ENCODE measurements at regions not wholly inside any gene's neighbourhood (a gene's known extent, or its start where the extent isn't known, plus 50 kb on each side); places are given as distances from the start of the nearest gene placed in this dataset.

DNA sequence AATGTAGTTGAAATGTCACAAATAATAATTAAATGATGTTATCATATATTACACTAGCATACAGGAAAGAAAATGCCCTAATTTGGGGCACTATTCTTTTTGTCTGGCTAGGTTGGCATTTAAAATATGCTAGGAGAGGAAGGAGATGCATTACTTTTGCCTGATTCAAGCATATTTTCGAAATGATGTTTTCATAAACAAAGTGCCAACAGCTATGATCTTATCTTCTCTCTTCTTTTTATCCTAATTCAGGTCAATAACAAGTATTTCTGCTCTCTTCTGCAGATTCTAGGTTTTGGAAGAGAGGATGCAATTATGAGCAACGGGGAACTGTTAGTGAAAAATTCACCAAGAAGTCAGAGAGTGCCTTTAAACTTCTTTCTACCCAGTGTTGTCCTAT is 55.8 kb upstream of the NR2F2 start:
- Mint-ChIP-seq H3K4me1 (ENCODE audit: insufficient read depth, unreplicated experiment) (peaks cover 36% of the 10 kb centered on the region), H3K27ac (ENCODE audit: low read depth, unreplicated experiment) (no peak overlapping the region), H3K27me3 (ENCODE audit: insufficient read depth, unreplicated experiment) (no peaks in the 10 kb centered on the region), H3K4me3 (ENCODE audit: unreplicated experiment) (no peak overlapping the region), H3K9me3 (ENCODE audit: unreplicated experiment) (no peaks in the 10 kb centered on the region), H3K36me3 (ENCODE audit: insufficient read depth, unreplicated experiment) (no peaks in the 10 kb centered on the region)
- no TSS peak for BruUV-seq (replicated peaks)
- intact Hi-C loops (cut with micrococcal nuclease): loop anchor here (5.0 to 10.0 kb wide), 2 partner anchors 53 to 160 kb away; no protein-coding TSS in a partner anchor
- POLR2A ChIA-PET: no interaction called here
- TF ChIP-seq, protein P1, sequence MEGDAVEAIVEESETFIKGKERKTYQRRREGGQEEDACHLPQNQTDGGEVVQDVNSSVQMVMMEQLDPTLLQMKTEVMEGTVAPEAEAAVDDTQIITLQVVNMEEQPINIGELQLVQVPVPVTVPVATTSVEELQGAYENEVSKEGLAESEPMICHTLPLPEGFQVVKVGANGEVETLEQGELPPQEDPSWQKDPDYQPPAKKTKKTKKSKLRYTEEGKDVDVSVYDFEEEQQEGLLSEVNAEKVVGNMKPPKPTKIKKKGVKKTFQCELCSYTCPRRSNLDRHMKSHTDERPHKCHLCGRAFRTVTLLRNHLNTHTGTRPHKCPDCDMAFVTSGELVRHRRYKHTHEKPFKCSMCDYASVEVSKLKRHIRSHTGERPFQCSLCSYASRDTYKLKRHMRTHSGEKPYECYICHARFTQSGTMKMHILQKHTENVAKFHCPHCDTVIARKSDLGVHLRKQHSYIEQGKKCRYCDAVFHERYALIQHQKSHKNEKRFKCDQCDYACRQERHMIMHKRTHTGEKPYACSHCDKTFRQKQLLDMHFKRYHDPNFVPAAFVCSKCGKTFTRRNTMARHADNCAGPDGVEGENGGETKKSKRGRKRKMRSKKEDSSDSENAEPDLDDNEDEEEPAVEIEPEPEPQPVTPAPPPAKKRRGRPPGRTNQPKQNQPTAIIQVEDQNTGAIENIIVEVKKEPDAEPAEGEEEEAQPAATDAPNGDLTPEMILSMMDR (IDR thresholded peaks at IDR 0.05; ENCODE audit: unreplicated experiment): no peak
- DNase-seq (ENCODE audit: unreplicated experiment): no peak
- CTCF ChIA-PET: no interaction called here

DNA sequence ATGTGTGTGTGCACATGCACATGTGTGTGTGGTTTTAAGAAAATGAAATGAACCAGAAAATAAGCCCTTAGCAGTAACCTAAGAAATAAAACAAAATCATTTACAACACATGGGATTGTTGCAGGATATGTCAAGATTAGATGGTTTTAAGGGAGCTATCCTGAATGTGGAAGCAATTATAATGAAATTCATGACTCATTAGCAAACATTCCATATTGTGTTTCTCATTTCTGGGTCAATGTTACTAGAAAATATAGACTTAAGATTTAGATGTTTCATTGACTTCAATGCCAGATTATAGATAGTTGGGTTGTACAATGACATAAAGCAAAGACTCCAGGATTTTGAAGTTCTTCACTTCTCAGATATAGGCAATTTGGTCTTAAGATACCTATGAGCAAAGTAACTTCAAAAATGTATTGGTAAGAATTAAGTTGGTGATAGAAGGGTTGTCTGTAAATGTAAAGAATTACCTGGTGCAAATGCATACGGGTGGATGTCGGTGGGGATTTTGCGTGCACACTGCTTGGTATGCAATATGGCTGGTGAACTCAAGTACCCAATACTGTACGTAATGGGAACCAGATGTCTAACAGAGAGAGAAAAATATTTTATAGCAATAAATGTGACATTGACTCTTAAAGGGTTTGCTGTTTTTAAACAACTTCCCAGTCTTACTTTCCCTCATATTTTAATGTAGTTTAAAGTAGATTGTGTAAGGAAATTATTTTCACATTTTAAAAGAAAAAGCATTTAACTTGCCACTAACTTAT is 53.9 kb upstream of the NR2F2 start:
- DNase-seq (ENCODE audit: unreplicated experiment): peak; percentile 9
- no peaks in the 10 kb centered on the region for H3K27me3 Mint-ChIP-seq (ENCODE audit: insufficient read depth, unreplicated experiment)
- no peak overlapping the region for H3K27ac Mint-ChIP-seq (ENCODE audit: low read depth, unreplicated experiment)
- ChIA-PET CTCF (interaction anchor here (1.3 kb wide), 1 partner anchor 51 kb away, joined by 3 read pairs; no protein-coding TSS in a partner anchor), POLR2A (no interaction called here)
- BruUV-seq (replicated peaks): no TSS peak
- no peak overlapping the region for H3K4me3 Mint-ChIP-seq (ENCODE audit: unreplicated experiment)
- no peaks in the 10 kb centered on the region for H3K36me3 Mint-ChIP-seq (ENCODE audit: insufficient read depth, unreplicated experiment)
- H3K9me3 Mint-ChIP-seq (ENCODE audit: unreplicated experiment): no peaks in the 10 kb centered on the region
- TF ChIP-seq, protein P1 (IDR thresholded peaks at IDR 0.05; ENCODE audit: unreplicated experiment): no peak
- peaks cover 24% of the 10 kb centered on the region for H3K4me1 Mint-ChIP-seq (ENCODE audit: insufficient read depth, unreplicated experiment)
- intact Hi-C loops (cut with micrococcal nuclease): loop anchor here (10.0 kb wide), 1 partner anchor 162 kb away; no protein-coding TSS in a partner anchor

All from MCF 10A (cell line).